GM18520 (cell line): ENCODE measurements at regions not wholly inside any gene's neighbourhood (a gene's known extent, or its start where the extent isn't known, plus 50 kb on each side); places are given as distances from the start of the nearest gene placed in this dataset.
A peak's percentile ranks its signal among the peaks of the same experiment; 100 is the strongest.

ENCODE experiments used
- ATAC-seq: cut with Tn5 transposase; IDR thresholded peaks from one replicate; pipeline ENCODE4 v1.9.1; 2021; ENCODE audit not compliant: unreplicated experiment

- no peak for ATAC-seq
Measured at GRCh38 chr10:113219446-113219845, 269.4 kb downstream of the TCF7L2 start.

GRCh38 chr10:113221756-113222168 lies 271.7 kb downstream of the TCF7L2 start:
- no peak for ATAC-seq

GRCh38 chr10:113222207-113222606 lies 272.2 kb downstream of the TCF7L2 start:
- ATAC-seq: no peak

GRCh38 chr10:113225364-113225763 lies 275.3 kb downstream of the TCF7L2 start:
- no peak for ATAC-seq

GRCh38 chr10:113225903-113226302 lies 275.9 kb downstream of the TCF7L2 start:
- no peak for ATAC-seq

- ATAC-seq: no peak
Measured at GRCh38 chr10:113226399-113226798, 276.4 kb downstream of the TCF7L2 start.

GRCh38 chr10:113226831-113227445 lies 276.9 kb downstream of the TCF7L2 start:
- no peak for ATAC-seq

GRCh38 chr10:113228530-113228929 lies 278.5 kb downstream of the TCF7L2 start:
- ATAC-seq: no peak

GRCh38 chr10:113230011-113230610 lies 280.1 kb downstream of the TCF7L2 start:
- ATAC-seq: no peak

- ATAC-seq: peak; percentile 77
Measured at GRCh38 chr10:113232928-113233511, 283.0 kb downstream of the TCF7L2 start.

GRCh38 chr10:113234481-113234880 lies 284.4 kb downstream of the TCF7L2 start:
- no peak for ATAC-seq

- no peak for ATAC-seq
Measured at GRCh38 chr10:113235508-113235907, 285.5 kb downstream of the TCF7L2 start.

- no peak for ATAC-seq
Measured at GRCh38 chr10:113236998-113237397, 287.0 kb downstream of the TCF7L2 start.

GRCh38 chr10:113239566-113240350 lies 289.7 kb downstream of the TCF7L2 start:
- ATAC-seq: no peak

- no peak for ATAC-seq
Measured at GRCh38 chr10:113240736-113241135, 290.7 kb downstream of the TCF7L2 start.

GRCh38 chr10:113241599-113242360 lies 291.7 kb downstream of the TCF7L2 start:
- no peak for ATAC-seq

GRCh38 chr10:113243311-113243710 lies 293.3 kb downstream of the TCF7L2 start:
- no peak for ATAC-seq

GRCh38 chr10:113244750-113245149 lies 294.7 kb downstream of the TCF7L2 start:
- ATAC-seq: no peak

- ATAC-seq: no peak
Measured at GRCh38 chr10:113245286-113245685, 295.2 kb downstream of the TCF7L2 start.

- ATAC-seq: no peak
Measured at GRCh38 chr10:113247050-113247449, 297.0 kb downstream of the TCF7L2 start.
